GM12874 (cell line): ENCODE measurements at regions not wholly inside any gene's neighbourhood (a gene's known extent, or its start where the extent isn't known, plus 50 kb on each side); places are given as distances from the start of the nearest gene placed in this dataset.

Experiments
- CTCF ChIP-seq: IDR thresholded peaks from 2 replicates; pipeline ENCODE4 v1.5.1; 2011; ENCODE audit warnings: low read depth, mild to moderate bottlenecking, control low read depth, low read length, moderate library complexity; ENCODE audit not compliant: insufficient read depth

- TF ChIP-seq CTCF, result no peak
These were observed 389.8 kb downstream of the HS3ST3B1 start for GRCh38 chr17:14690704-14691103.

- no peak for TF ChIP-seq CTCF
These were observed 387.3 kb downstream of the HS3ST3B1 start for GRCh38 chr17:14688134-14688533.

GRCh38 chr17:14672830-14673229 lies 371.9 kb downstream of the HS3ST3B1 start:
- TF ChIP-seq CTCF, result no peak

GRCh38 chr17:14670861-14671260 lies 370.0 kb downstream of the HS3ST3B1 start:
- TF ChIP-seq CTCF, result no peak

- no peak for TF ChIP-seq CTCF
These were observed 363.6 kb downstream of the HS3ST3B1 start for GRCh38 chr17:14664511-14664910.

GRCh38 chr17:14641117-14641516 lies 340.2 kb downstream of the HS3ST3B1 start:
- TF ChIP-seq CTCF, result no peak

- no peak for TF ChIP-seq CTCF
These were observed 336.4 kb downstream of the HS3ST3B1 start for GRCh38 chr17:14637260-14637659.

- TF ChIP-seq CTCF, result no peak
These were observed 329.7 kb downstream of the HS3ST3B1 start for GRCh38 chr17:14630621-14631020.
